Peyer's patch (tissue), 4 donors: ENCODE measurements at regions not wholly inside any gene's neighbourhood (a gene's known extent, or its start where the extent isn't known, plus 50 kb on each side); places are given as distances from the start of the nearest gene placed in this dataset.

Source experiments
- DNase-seq, 3 donors: peaks; one replicate each; pipeline ENCODE4 v3.0.0-alpha.2; 2017 to 2019
- H3K27ac ChIP-seq, 4 donors: fragments of 200-600 bp; sonication (generic); one replicate each; pipeline ENCODE4 v1.5.1; 2016 to 2019
- H3K27me3 ChIP-seq, 2 donors: fragments of 200-600 bp; sonication (generic); one replicate each; pipeline ENCODE4 v1.5.1; 2019
- H3K36me3 ChIP-seq, 3 donors: fragments of 200-600 bp; sonication (generic); one replicate each; pipeline ENCODE4 v1.5.1; 2016 to 2019
- H3K4me1 ChIP-seq, 4 donors: fragments of 200-600 bp; sonication (generic); one replicate each; pipeline ENCODE4 v1.5.1; 2016 to 2019
- H3K4me3 ChIP-seq, 4 donors: fragments of 200-600 bp; sonication (generic); 1 replicate in 3 of 4; 2 replicates in 1 of 4; pipeline ENCODE4 v1.5.1; 2016 to 2019; ENCODE audit warnings: mild to moderate bottlenecking in 1 of 4
- H3K9me3 ChIP-seq, 4 donors: fragments of 200-600 bp; sonication (generic); one replicate each; pipeline ENCODE4 v1.5.1; 2016 to 2019; ENCODE audit warnings: mild to moderate bottlenecking in 1 of 4
- POLR2A ChIP-seq, 2 donors: fragments of 450-650 bp; IDR thresholded peaks; one replicate each; pipeline ENCODE4 v1.5.1; 2017; ENCODE audit warnings: antibody characterized with exemption in 2 of 2, mild to moderate bottlenecking in 2 of 2, moderate library complexity in 2 of 2
- TF ChIP-seq, protein P1 (sequence below), 6 experiments: fragments of 450-650 bp in 4 of 6; fragments of 200-600 bp in 2 of 6; sonication (generic) in 1 of 6; IDR thresholded peaks; one replicate each; pipeline ENCODE4 v1.5.1; 2017 to 2019; ENCODE audit warnings: antibody characterized with exemption in 6 of 6, mild to moderate bottlenecking in 3 of 6, moderate library complexity in 1 of 6

DNA sequence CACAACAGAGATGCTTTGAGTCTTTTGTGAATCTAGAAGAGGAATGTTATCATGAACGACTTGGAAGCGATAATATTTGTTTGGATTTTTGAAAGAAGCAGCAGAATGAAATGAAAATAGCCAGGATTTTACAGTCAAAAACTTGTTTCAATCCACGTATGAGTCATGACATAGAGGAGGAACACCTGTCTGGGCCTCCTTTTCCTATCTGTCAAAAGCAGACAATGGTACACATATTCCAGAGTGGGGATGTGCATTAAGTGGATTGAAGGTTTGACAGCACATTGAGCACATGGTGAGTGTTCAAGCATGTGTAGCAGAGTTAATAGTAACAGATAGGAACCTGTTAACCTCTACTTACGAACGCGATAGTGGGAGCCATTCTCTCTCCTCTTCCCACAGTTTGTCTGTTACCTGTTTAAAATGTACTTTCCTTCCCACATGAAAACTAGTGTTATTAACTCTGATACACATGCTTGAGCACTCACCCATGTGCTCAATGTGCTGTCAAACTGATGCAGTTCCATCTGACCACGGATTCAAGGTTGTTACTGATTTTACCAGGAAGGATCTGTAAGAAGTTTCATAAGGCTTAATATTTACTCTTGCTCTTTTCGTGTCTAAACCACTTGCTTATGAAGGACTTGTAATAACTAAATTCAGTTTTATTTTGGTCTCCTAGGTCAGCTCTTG, 863.4 kb upstream of the SOX11 start:
- no peak for DNase-seq
- TF ChIP-seq POLR2A (IDR thresholded peaks at IDR 0.05), result no peak
- Histone ChIP-seq H3K4me3 (no peak overlapping the region), H3K27me3 (no peaks in the 10 kb centered on the region), H3K36me3 (no peaks in the 10 kb centered on the region), H3K27ac (no peak overlapping the region), H3K4me1 (no peaks in the 10 kb centered on the region), H3K9me3 (peaks cover 0 to 6% (median 0%) of the 10 kb centered on the region in 4 donors)

DNA sequence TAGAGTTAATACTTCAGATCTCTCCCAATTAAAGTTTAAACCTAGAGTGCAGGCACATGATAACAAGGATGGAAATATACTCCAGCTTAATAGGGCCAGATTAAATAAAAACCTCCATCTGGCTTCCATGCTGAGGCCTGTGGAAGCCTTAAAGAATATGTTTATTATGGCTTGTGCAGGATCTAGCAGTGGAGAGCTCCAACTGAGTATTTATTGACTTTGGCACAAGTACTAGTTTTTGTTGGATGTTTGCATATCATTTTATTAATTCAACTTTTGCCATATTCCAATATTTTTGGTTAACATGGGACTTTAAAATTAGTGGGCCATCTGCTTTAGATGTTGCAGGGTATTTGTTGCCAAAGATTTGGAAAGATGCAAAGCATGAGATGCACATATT, 860.4 kb upstream of the SOX11 start:
- H3K4me3 ChIP-seq, result no peak overlapping the region
- no peaks in the 10 kb centered on the region for H3K27me3 ChIP-seq
- H3K27ac ChIP-seq, result no peak overlapping the region
- no peaks in the 10 kb centered on the region for H3K4me1 ChIP-seq
- TF ChIP-seq, protein P1, sequence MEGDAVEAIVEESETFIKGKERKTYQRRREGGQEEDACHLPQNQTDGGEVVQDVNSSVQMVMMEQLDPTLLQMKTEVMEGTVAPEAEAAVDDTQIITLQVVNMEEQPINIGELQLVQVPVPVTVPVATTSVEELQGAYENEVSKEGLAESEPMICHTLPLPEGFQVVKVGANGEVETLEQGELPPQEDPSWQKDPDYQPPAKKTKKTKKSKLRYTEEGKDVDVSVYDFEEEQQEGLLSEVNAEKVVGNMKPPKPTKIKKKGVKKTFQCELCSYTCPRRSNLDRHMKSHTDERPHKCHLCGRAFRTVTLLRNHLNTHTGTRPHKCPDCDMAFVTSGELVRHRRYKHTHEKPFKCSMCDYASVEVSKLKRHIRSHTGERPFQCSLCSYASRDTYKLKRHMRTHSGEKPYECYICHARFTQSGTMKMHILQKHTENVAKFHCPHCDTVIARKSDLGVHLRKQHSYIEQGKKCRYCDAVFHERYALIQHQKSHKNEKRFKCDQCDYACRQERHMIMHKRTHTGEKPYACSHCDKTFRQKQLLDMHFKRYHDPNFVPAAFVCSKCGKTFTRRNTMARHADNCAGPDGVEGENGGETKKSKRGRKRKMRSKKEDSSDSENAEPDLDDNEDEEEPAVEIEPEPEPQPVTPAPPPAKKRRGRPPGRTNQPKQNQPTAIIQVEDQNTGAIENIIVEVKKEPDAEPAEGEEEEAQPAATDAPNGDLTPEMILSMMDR (IDR thresholded peaks at IDR 0.05), result no peak
- H3K36me3 ChIP-seq, result no peaks in the 10 kb centered on the region
- DNase-seq, result no peak
- peaks cover 0 to 6% (median 0%) of the 10 kb centered on the region in 4 donors for H3K9me3 ChIP-seq

DNA sequence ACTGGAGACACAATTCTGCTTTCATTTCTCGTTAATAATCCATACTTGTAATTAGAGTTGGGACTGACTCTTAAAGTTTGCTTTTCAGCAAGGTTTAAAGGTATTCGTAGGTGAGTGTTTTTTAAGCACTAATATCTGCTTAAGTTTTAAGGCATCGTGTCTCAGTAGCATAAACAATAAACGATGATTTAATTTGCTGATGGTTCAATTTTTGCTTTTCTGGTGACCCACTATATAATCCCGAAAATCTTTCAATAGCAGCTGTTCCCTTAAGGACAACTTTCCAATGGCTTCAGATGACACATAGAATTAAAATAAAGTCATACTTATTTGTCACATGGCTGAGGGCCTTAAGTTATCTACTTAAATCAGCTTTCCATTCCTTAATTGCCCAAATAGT, 859.5 kb upstream of the SOX11 start:
- peaks cover 0 to 4% (median 0%) of the 10 kb centered on the region in 4 donors for H3K9me3 ChIP-seq
- no peak overlapping the region for H3K4me3 ChIP-seq
- no peaks in the 10 kb centered on the region for H3K27me3 ChIP-seq
- no peak overlapping the region for H3K27ac ChIP-seq
- no peaks in the 10 kb centered on the region for H3K4me1 ChIP-seq
- TF ChIP-seq, protein P1 (IDR thresholded peaks at IDR 0.05), result no peak
- no peak for TF ChIP-seq POLR2A (IDR thresholded peaks at IDR 0.05)
- H3K36me3 ChIP-seq, result no peaks in the 10 kb centered on the region
- DNase-seq, result no peak

DNA sequence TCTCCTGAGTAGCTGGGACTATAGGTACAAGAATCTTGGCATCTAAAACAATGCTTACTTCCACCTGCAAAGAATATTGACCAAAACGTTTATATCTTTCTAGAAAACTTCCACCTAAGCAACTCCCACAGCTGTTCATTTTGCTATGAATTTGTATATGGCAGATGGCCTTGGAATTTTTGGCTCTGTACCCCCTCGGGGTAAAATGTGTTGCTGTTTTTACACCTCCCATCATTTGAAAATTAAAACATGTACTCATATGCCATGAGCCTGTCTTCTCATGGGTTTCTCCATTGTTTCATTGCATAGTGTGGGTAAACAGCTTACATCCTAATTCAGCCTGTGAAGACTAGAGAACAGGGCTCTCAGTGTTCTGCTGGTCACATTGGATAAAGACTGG, 853.6 kb upstream of the SOX11 start:
- Histone ChIP-seq H3K4me3 (no peak overlapping the region), H3K27ac (no peak overlapping the region), H3K36me3 (no peaks in the 10 kb centered on the region), H3K27me3 (no peaks in the 10 kb centered on the region), H3K4me1 (no peaks in the 10 kb centered on the region), H3K9me3 (peaks cover 0 to 4% (median 0%) of the 10 kb centered on the region in 4 donors)
- DNase-seq, result no peak
- TF ChIP-seq, protein P1 (IDR thresholded peaks at IDR 0.05), result no peak
- TF ChIP-seq POLR2A (IDR thresholded peaks at IDR 0.05), result no peak

DNA sequence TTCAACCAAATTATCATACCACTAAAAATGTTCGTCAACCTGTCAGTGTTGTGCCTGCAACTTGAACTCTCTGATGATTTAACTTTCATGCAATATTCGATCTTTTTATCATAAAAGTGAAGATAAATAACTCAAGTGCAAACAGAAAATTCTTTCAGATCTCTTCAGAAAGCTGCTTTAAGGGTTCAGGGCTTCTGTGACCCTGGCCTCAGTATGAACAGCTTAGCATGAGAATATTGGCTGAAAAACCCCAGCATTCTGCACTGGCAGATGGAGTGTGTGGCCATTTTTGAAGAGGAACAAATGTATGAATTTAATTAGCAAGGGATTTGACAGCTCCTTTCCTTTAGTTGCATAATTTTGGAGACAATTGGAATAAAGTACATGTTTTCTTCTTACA, 851.4 kb upstream of the SOX11 start:
- H3K27ac ChIP-seq, result no peak overlapping the region
- no peaks in the 10 kb centered on the region for H3K4me1 ChIP-seq
- no peak for DNase-seq
- H3K27me3 ChIP-seq, result no peaks in the 10 kb centered on the region
- H3K36me3 ChIP-seq, result no peaks in the 10 kb centered on the region
- H3K9me3 ChIP-seq, result peaks cover 0 to 4% (median 0%) of the 10 kb centered on the region in 4 donors
- no peak for TF ChIP-seq POLR2A (IDR thresholded peaks at IDR 0.05)
- TF ChIP-seq, protein P1 (IDR thresholded peaks at IDR 0.05), result no peak
- no peak overlapping the region for H3K4me3 ChIP-seq

DNA sequence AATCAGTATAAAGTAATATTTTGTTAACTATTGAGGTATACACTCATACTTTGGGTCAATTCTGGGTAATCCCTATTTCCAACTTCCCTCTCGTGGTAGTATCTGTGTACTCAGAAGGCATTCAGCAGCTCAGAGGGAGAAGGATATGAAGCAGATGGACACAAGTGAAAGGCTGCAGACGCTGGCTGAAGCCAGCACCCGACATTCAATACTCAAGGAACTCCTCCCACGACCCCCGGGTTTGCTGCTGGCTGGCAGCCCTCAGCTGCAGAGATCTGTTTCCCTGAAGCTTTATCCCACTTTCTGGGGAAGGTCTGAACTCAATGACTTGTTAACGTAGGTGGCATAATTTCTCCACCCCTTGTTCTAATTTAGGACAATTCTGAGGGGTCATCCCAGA, 847.3 kb upstream of the SOX11 start:
- DNase-seq, result no peak

More for the DNA sequence above, 847.3 kb upstream of the SOX11 start:
- H3K4me3 ChIP-seq, result no peak overlapping the region
- H3K36me3 ChIP-seq, result no peaks in the 10 kb centered on the region
- TF ChIP-seq, protein P1 (IDR thresholded peaks at IDR 0.05), result no peak
- TF ChIP-seq POLR2A (IDR thresholded peaks at IDR 0.05), result no peak
- no peaks in the 10 kb centered on the region for H3K4me1 ChIP-seq
- H3K27ac ChIP-seq, result no peak overlapping the region
- H3K9me3 ChIP-seq, result peaks cover 0 to 4% (median 0%) of the 10 kb centered on the region in 4 donors
- no peaks in the 10 kb centered on the region for H3K27me3 ChIP-seq
